ENCODE measurements at regions not wholly inside any gene's neighbourhood (a gene's known extent, or its start where the extent isn't known, plus 50 kb on each side); places are given as distances from the start of the nearest gene placed in this dataset.

DNA sequence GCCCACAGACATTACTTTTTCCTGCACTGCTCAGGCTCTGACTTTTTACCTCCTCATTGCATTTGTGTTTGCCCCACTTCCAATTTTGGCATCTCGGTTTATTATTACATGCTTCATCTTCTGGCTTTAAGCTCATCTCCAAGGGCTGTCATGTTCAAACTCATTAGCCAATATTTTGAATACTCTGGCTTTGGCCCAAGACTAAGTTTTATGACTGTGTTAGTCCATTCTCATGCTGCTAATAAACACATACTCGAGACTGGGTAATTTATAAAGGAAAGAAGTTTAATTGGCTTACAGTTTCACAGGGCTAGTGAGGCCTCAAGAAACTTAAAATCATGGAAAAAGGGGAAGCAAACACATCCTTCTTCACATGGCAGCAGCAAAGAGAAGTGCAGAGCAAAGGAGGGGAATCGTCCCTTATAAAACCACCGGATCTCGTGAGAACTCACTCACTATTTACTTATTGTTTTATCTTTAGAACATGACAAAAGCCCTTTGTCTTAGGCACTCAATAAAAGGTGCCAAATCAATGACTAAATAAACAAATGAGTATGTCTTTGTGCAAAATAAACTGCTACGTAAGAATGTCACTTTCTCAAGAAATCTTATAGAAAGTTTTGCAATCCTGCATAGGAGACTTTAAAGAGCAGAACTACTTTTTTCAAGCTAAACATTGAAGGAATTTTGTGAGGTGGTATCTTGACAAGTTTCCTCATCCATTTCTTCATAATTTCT, 233.4 kb upstream of the SPRY2 start:
- Histone ChIP-seq H3K4me3 (replicated peaks in 1 of 3; ENCODE audit: low read depth in 2 of 3, low read length in 3 of 3) (no peak overlapping the region), H2AFZ (ENCODE audit: insufficient read depth, low read depth, low read length, poor library complexity, severe bottlenecking) (no peak overlapping the region), H3K4me1 (ENCODE audit: control insufficient read depth in 1 of 2, insufficient read depth in 2 of 2, low read length in 2 of 2) (no peaks in the 10 kb centered on the region), H3K79me2 (ENCODE audit: insufficient read depth, low read length) (no peaks in the 10 kb centered on the region), H3K9ac (ENCODE audit: insufficient read depth, low read length, poor library complexity, severe bottlenecking) (no peak overlapping the region), H3K9me3 (replicated peaks in 1 of 2; ENCODE audit: control insufficient read depth in 1 of 2, insufficient read depth in 1 of 2, low read length in 2 of 2) (peaks cover 0 to 9% of the 10 kb centered on the region in 2 donors), H3K36me3 (replicated peaks in 1 of 2; ENCODE audit: control insufficient read depth in 1 of 2, insufficient read depth in 2 of 2, low read length in 2 of 2) (no peaks in the 10 kb centered on the region), H3K27me3 (ENCODE audit: control insufficient read depth in 2 of 2, insufficient read depth in 2 of 2, low read length in 2 of 2) (no peaks in the 10 kb centered on the region), H4K20me1 (ENCODE audit: insufficient read depth, low read length) (no peaks in the 10 kb centered on the region), H3K27ac (ENCODE audit: low read depth in 1 of 2, low read length in 2 of 2) (no peak overlapping the region), H3K4me2 (replicated peaks; ENCODE audit: extremely low read depth, low read length, poor library complexity, severe bottlenecking) (no peak overlapping the region)
- Mint-ChIP-seq H3K4me3 (no peak overlapping the region), H3K4me1 (no peaks in the 10 kb centered on the region), H3K27me3 (ENCODE audit: low read depth in 3 of 3) (no peaks in the 10 kb centered on the region), H3K36me3 (no peaks in the 10 kb centered on the region), H3K9me3 (peaks cover 0 to 12% (median 6%) of the 10 kb centered on the region in 7 donors), H3K27ac (no peak overlapping the region)
- WGBS (ENCODE audit: insufficient coverage), result 90% methylated on average over 1 of the region's 6 CpGs
- no peak for DNase-seq
- intact Hi-C loops (cut with micrococcal nuclease), result no loop called here
- no peak for TF ChIP-seq CTCF (IDR thresholded peaks at IDR 0.05)

GRCh38 chr13:80572923-80573316, 232.0 kb upstream of the SPRY2 start:
- Mint-ChIP-seq H3K27ac (no peak overlapping the region), H3K27me3 (ENCODE audit: low read depth in 3 of 3) (no peaks in the 10 kb centered on the region), H3K4me1 (no peaks in the 10 kb centered on the region), H3K36me3 (no peaks in the 10 kb centered on the region), H3K4me3 (no peak overlapping the region), H3K9me3 (peaks cover 0 to 4% (median 0%) of the 10 kb centered on the region in 7 donors)
- H3K79me2 ChIP-seq (ENCODE audit: insufficient read depth, low read length), result no peaks in the 10 kb centered on the region
- no peak for DNase-seq
- H2AFZ ChIP-seq (ENCODE audit: insufficient read depth, low read depth, low read length, poor library complexity, severe bottlenecking), result no peak overlapping the region
- H3K9me3 ChIP-seq (replicated peaks in 1 of 2; ENCODE audit: control insufficient read depth in 1 of 2, insufficient read depth in 1 of 2, low read length in 2 of 2), result peaks cover 0 to 3% of the 10 kb centered on the region in 2 donors
- H3K4me1 ChIP-seq (ENCODE audit: control insufficient read depth in 1 of 2, insufficient read depth in 2 of 2, low read length in 2 of 2), result no peaks in the 10 kb centered on the region
- H3K27ac ChIP-seq (ENCODE audit: low read depth in 1 of 2, low read length in 2 of 2), result no peak overlapping the region
- no peaks in the 10 kb centered on the region for H3K27me3 ChIP-seq (ENCODE audit: control insufficient read depth in 2 of 2, insufficient read depth in 2 of 2, low read length in 2 of 2)
- no peak for TF ChIP-seq CTCF (IDR thresholded peaks at IDR 0.05)
- no peaks in the 10 kb centered on the region for H4K20me1 ChIP-seq (ENCODE audit: insufficient read depth, low read length)
- H3K9ac ChIP-seq (ENCODE audit: insufficient read depth, low read length, poor library complexity, severe bottlenecking), result no peak overlapping the region
- H3K36me3 ChIP-seq (replicated peaks in 1 of 2; ENCODE audit: control insufficient read depth in 1 of 2, insufficient read depth in 2 of 2, low read length in 2 of 2), result no peaks in the 10 kb centered on the region
- 100% methylated on average over 5 of the region's 5 CpGs for WGBS (ENCODE audit: insufficient coverage)
- H3K4me3 ChIP-seq (replicated peaks in 1 of 3; ENCODE audit: low read depth in 2 of 3, low read length in 3 of 3), result no peak overlapping the region
- H3K4me2 ChIP-seq (replicated peaks; ENCODE audit: extremely low read depth, low read length, poor library complexity, severe bottlenecking), result no peak overlapping the region
- intact Hi-C loops (cut with micrococcal nuclease), result no loop called here

Data from CD14-positive monocyte (primary cell).